Umbilical cord (tissue), 1 donor: ENCODE measurements at regions not wholly inside any gene's neighbourhood (a gene's known extent, or its start where the extent isn't known, plus 50 kb on each side); places are given as distances from the start of the nearest gene placed in this dataset.
"Not testable (repeated sequence)": the region's sequence is repeated elsewhere in the genome, so short reads cannot be mapped to it uniquely, and the experiment has no call there.

Source experiments
- DNase-seq: peaks from one replicate; pipeline ENCODE4 v3.0.0-alpha.2; 2015; ENCODE audit warnings: low spot score

GRCh38 chr20:16801919-16802651 is 53.9 kb downstream of the OTOR start:
- DNase-seq, result peak; percentile 46

- DNase-seq, result no peak
These were observed 54.4 kb downstream of the OTOR start for GRCh38 chr20:16802652-16802935.

- peak; percentile 56 for DNase-seq
These were observed 56.0 kb downstream of the OTOR start for GRCh38 chr20:16803965-16804792.

- no peak for DNase-seq
These were observed 56.6 kb downstream of the OTOR start for GRCh38 chr20:16804793-16805187.

- no peak for DNase-seq
These were observed 57.9 kb downstream of the OTOR start for GRCh38 chr20:16806061-16806460.

- no peak for DNase-seq
These were observed 58.7 kb downstream of the OTOR start for GRCh38 chr20:16806886-16807285.

GRCh38 chr20:16808796-16809195 is 60.6 kb downstream of the OTOR start:
- DNase-seq, result no peak

- no peak for DNase-seq
These were observed 62.1 kb downstream of the OTOR start for GRCh38 chr20:16810216-16810615.

GRCh38 chr20:16816192-16816591 is 68.0 kb downstream of the OTOR start:
- DNase-seq, result no peak

- no peak for DNase-seq
These were observed 71.3 kb downstream of the OTOR start for GRCh38 chr20:16819483-16819882.

GRCh38 chr20:16821211-16822089 is 73.3 kb downstream of the OTOR start:
- DNase-seq, result peak; percentile 5

- no peak for DNase-seq
These were observed 76.5 kb downstream of the OTOR start for GRCh38 chr20:16824664-16825063.

- no peak for DNase-seq
These were observed 80.6 kb downstream of the OTOR start for GRCh38 chr20:16828666-16829305.

- DNase-seq, result not testable (repeated sequence)
These were observed 87.5 kb downstream of the OTOR start for GRCh38 chr20:16835690-16836089.

GRCh38 chr20:16842486-16843120 is 94.4 kb downstream of the OTOR start:
- no peak for DNase-seq

GRCh38 chr20:16844406-16844805 is 96.2 kb downstream of the OTOR start:
- DNase-seq, result no peak

GRCh38 chr20:16846006-16846405 is 97.8 kb downstream of the OTOR start:
- DNase-seq, result no peak

- DNase-seq, result no peak
These were observed 99.9 kb downstream of the OTOR start for GRCh38 chr20:16848061-16848460.

GRCh38 chr20:16848526-16848925 is 100.4 kb downstream of the OTOR start:
- no peak for DNase-seq

- DNase-seq, result no peak
These were observed 112.8 kb downstream of the OTOR start for GRCh38 chr20:16860914-16861313.

- DNase-seq, result no peak
These were observed 113.5 kb downstream of the OTOR start for GRCh38 chr20:16861708-16862107.
